ENCODE measurements at regions not wholly inside any gene's neighbourhood (a gene's known extent, or its start where the extent isn't known, plus 50 kb on each side); places are given as distances from the start of the nearest gene placed in this dataset.

GRCh38 chr2:237150186-237150585 lies 64.5 kb downstream of the COPS8 start:
- no peak for DNase-seq (ENCODE audit: low spot score)

- DNase-seq (ENCODE audit: low spot score): no peak
Measured at GRCh38 chr2:237150831-237151375, 65.2 kb downstream of the COPS8 start.

- DNase-seq (ENCODE audit: low spot score): no peak
Measured at GRCh38 chr2:237152361-237152760, 66.7 kb downstream of the COPS8 start.

GRCh38 chr2:237153181-237153580 lies 67.5 kb downstream of the COPS8 start:
- DNase-seq (ENCODE audit: low spot score): no peak

GRCh38 chr2:237154082-237154638 lies 68.5 kb downstream of the COPS8 start:
- DNase-seq (ENCODE audit: low spot score): no peak

- DNase-seq (ENCODE audit: low spot score): no peak
Measured at GRCh38 chr2:237154884-237155851, 69.5 kb downstream of the COPS8 start.

GRCh38 chr2:237156031-237156856 lies 70.6 kb downstream of the COPS8 start:
- DNase-seq (ENCODE audit: low spot score): no peak

- no peak for DNase-seq (ENCODE audit: low spot score)
Measured at GRCh38 chr2:237156857-237157779, 71.4 kb downstream of the COPS8 start.

- no peak for DNase-seq (ENCODE audit: low spot score)
Measured at GRCh38 chr2:237157780-237158102, 72.1 kb downstream of the COPS8 start.

- no peak for DNase-seq (ENCODE audit: low spot score)
Measured at GRCh38 chr2:237158194-237158593, 72.5 kb downstream of the COPS8 start.

GRCh38 chr2:237159006-237159911 lies 73.6 kb downstream of the COPS8 start:
- DNase-seq (ENCODE audit: low spot score): no peak

- no peak for DNase-seq (ENCODE audit: low spot score)
Measured at GRCh38 chr2:237160271-237160919, 74.7 kb downstream of the COPS8 start.

GRCh38 chr2:237161189-237161588 lies 75.5 kb downstream of the COPS8 start:
- no peak for DNase-seq (ENCODE audit: low spot score)

GRCh38 chr2:237162959-237163358 lies 77.3 kb downstream of the COPS8 start:
- no peak for DNase-seq (ENCODE audit: low spot score)

GRCh38 chr2:237164474-237165042 lies 78.9 kb downstream of the COPS8 start:
- no peak for DNase-seq (ENCODE audit: low spot score)

GRCh38 chr2:237165405-237166276 lies 80.0 kb downstream of the COPS8 start:
- no peak for DNase-seq (ENCODE audit: low spot score)

- no peak for DNase-seq (ENCODE audit: low spot score)
Measured at GRCh38 chr2:237167038-237167437, 81.3 kb downstream of the COPS8 start.

- DNase-seq (ENCODE audit: low spot score): no peak
Measured at GRCh38 chr2:237167934-237168333, 82.2 kb downstream of the COPS8 start.
